Umbilical cord (tissue), 1 donor: ENCODE measurements at regions not wholly inside any gene's neighbourhood (a gene's known extent, or its start where the extent isn't known, plus 50 kb on each side); places are given as distances from the start of the nearest gene placed in this dataset.
"Not testable (repeated sequence)": the region's sequence is repeated elsewhere in the genome, so short reads cannot be mapped to it uniquely, and the experiment has no call there.

Source experiments
- DNase-seq: peaks from one replicate; pipeline ENCODE4 v3.0.0-alpha.2; 2015; ENCODE audit warnings: low spot score

GRCh38 chr9:105975886-105976645, 281.7 kb downstream of the TMEM38B start:
- peak; percentile 87 for DNase-seq

- DNase-seq: no peak
Observed at GRCh38 chr9:105978336-105978735, 284.0 kb downstream of the TMEM38B start.

- no peak for DNase-seq
Observed at GRCh38 chr9:105978826-105979225, 284.5 kb downstream of the TMEM38B start.

GRCh38 chr9:105979290-105979689, 284.9 kb downstream of the TMEM38B start:
- peak; percentile 82 for DNase-seq

DNA sequence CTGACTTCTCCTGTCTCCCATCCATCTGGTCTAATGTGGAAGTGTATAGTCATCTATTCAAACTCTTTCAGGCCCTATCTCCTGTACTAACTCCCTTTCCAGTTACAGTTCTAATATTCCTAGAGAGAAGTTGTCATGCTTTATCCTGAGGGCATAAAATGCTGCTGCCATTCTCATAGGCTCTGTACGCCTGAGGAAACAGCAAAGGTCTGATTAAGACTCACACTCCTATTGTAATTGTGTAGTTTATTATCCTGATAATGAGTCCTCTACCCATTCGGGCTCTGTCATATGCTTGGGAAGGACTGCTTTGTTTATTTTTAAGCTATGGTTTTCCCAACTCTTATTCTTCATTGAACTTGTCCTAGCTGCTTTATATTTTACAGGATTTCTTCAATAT, 290.4 kb downstream of the TMEM38B start:
- no peak for DNase-seq

GRCh38 chr9:105993116-105993854, 298.9 kb downstream of the TMEM38B start:
- DNase-seq: no peak

- DNase-seq: no peak
Observed at GRCh38 chr9:105993921-105994715, 299.8 kb downstream of the TMEM38B start.

GRCh38 chr9:105994970-105995369, 300.6 kb downstream of the TMEM38B start:
- DNase-seq: no peak

DNA sequence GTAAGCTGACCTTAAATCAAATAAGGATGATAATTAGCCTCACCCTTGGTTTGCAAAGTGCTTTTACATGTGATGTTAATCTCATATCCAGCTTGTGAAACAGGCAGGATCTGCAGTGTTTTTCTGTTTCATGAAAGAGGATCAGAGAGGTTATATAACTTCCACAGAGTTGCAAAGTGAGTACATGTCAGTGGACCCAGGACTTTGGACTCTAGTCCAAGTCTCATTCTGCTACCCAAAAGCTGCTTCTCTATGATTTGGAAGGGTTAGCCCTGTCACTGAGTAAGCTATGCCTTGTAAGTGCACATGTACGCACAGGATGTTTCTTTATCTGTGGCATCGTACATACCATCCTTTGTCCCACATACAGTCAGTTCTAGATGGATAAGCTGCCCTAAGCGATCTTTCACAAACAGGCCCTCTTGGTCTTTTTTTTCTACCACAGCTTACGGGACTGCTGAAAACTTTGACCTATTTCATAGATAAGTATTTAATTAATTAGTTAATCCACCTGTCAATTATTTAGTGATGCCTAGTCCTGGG, 322.9 kb downstream of the TMEM38B start:
- DNase-seq: peak; percentile 38

GRCh38 chr9:106019039-106019680, 324.8 kb downstream of the TMEM38B start:
- DNase-seq: peak; percentile 63

DNA sequence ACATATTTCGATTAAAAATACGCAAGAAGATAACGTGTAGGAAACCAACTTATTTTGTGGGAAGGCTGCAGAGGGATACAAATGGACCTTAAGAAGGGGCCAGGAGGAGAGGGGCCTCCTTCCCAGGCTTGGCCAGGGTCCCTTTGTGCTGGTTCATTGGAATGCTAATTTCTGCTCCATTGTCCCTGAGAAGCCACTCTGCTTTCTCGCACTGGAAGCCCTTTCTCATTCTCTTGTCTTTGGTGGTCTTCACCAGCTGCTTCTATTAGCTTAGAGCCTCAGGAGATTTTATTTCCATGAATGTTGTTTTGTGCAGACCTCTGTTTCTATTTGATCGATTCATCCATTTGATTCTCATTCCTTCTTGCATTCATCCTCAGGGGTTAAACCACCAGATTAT, 325.4 kb downstream of the TMEM38B start:
- no peak for DNase-seq

- DNase-seq: peak; percentile 17
Observed at GRCh38 chr9:106020186-106020585, 325.8 kb downstream of the TMEM38B start.

GRCh38 chr9:106023455-106023854, 329.1 kb downstream of the TMEM38B start:
- DNase-seq: no peak

GRCh38 chr9:106025453-106025852, 331.1 kb downstream of the TMEM38B start:
- DNase-seq: peak; percentile 72

- not testable (repeated sequence) for DNase-seq
Observed at GRCh38 chr9:106030146-106030545, 335.8 kb downstream of the TMEM38B start.

GRCh38 chr9:106032978-106033377, 338.6 kb downstream of the TMEM38B start:
- DNase-seq: no peak

DNA sequence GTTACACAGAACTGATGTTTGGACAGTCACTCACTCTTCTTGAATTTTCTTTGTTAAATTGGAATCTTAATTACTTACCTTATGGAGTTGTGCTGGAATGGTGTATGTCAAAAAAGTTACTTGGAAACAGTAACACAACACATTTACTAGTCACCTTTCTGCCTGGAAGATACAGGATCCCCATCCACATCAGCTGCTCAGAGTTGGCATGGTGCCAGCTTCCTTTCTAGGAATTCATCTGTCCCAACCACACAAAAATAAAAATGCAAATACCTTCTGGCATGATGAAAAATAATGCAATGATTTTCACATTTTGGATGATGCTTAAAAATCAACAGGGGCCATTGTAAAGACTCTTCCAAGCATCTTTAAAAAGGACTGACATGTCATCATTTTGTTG, 341.5 kb downstream of the TMEM38B start:
- DNase-seq: no peak

- DNase-seq: no peak
Observed at GRCh38 chr9:106038266-106039001, 344.1 kb downstream of the TMEM38B start.

DNA sequence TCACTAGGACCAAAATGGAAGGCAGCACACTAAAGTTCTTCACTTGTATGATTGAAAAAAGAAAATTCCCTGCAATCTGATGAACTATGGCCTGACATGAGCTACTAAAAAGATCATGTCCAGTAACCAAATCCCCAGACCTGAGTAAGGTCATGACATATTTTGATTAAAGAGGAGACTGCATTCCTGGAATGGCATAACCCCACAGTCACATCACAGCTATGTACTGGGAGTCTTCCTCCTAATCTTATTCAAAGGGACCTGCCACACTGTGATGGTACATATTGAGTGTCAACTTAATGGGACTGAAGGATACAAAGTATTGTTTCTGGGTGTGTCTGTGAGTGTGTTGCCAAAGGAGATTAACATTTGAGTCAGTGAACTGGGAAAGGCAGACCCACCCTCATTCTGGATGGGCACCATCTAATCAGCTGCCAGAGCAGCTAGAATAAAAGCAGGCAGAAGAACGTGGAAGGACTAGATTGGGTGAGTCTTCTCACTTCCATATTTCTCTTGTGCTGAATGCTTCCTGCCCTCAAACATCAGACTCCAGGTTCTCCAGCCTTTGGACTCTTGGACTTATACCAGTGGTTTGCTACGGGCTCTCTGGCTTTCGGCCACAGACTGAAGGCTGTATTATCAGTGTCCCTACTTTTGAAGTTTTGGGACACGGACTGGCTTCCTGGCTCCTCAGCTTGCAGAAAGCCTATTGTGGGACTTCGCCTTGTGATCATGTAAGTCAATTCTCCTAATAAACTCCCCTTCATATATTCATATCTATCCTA, 345.0 kb downstream of the TMEM38B start:
- no peak for DNase-seq

- not testable (repeated sequence) for DNase-seq
Observed at GRCh38 chr9:106041920-106042319, 347.6 kb downstream of the TMEM38B start.
